NCI-H146 (cell line): ENCODE measurements at regions not wholly inside any gene's neighbourhood (a gene's known extent, or its start where the extent isn't known, plus 50 kb on each side); places are given as distances from the start of the nearest gene placed in this dataset.

Experiments
- DNase-seq: peaks from one replicate; lab custom pipeline; 2025; lab: John Stamatoyannopoulos, UW

DNA sequence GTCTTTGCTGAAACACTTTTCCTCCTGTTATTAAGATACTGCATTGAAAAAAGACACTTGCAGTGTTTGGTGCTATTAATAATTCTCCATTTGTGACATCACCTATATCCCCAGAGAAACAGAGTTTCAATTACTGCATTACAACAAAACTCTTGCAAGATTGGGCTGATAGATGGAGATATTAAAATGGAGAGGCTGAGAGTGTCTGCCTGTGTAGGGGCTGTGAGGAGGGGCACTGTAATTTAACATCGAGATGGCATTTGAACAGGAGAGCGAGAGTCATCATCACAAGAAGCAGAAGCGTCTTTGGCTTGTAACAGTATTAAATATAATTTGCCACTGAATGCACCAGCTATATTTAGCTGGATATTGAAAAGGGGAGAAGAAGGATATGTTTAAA is 316.5 kb downstream of the CDH26 start:
- no peak for DNase-seq

DNA sequence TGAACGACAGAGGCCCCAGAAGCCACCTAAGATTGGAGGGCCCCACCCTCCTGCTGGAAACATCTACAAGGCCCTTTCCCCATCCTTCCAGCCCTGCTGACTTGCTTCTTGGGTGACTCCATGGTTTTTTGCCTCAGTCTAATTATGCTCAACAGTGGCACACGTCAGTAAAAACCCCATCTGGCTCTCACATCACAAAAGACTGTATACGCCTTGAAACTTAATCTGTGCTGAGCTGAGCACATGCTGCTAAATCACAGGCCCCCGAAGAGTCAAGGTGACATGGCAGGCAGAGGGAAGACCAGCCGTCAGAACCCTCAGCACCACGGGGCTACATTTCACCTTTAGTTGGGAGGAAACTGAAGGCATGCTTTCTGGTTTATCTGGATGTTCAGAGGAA is 323.1 kb downstream of the CDH26 start:
- DNase-seq, result no peak

DNA sequence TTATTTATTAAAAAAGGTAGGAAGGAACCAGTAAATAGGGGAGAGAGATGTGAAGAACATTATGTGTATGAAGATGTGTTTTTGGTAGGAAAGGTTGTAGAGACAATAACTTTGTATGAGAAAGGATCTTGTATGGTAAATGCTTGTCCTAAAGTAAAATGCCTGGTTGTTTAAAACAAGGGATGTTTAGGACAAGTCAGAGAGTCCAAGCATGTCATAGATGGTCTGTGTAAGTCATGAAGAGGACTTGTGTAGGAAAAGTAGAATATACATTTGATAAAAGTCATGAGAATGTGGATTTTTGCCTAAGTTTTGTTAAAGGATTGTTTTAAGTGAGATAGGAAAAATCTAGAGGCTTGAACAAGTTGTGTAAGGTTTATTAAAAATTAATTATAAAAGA is 325.1 kb downstream of the CDH26 start:
- no peak for DNase-seq

DNA sequence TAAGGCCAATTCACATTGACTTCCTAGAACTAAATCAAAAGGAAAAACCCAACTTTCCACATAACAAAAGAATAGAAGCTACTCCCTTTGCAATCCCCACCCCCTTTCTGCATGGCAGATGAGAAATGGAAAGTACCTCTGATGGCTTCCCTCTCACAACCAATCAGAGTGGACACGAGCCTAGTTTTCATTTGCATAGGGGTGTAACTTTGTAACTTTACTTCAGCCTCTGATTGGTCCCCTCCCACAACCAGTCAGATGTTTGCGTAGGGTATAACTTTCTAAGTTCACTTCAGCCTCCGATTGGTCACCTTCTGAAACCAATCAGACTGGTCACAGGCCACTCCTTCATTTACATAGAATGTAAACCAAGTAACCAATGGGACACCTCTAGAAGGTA is 328.5 kb downstream of the CDH26 start:
- no peak for DNase-seq

DNA sequence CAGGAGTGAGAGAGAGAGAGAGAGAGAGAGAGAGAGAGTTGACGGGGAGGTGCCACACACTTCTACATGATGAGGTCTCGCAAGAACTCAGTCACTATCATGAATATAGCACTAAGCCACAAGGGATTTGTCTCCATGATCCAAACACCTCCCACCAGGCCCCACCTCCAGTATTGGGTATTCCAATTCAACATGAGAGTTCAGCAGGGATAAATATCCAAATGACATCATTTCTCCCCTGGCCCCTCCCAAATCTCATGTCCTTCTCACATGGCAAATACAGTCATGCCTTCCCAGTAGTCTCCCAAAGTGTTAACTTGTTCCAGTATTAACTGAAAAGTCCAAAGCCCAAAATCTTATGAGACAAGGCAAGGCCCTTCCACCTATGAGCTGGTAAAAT is 330.7 kb downstream of the CDH26 start:
- no peak for DNase-seq

DNA sequence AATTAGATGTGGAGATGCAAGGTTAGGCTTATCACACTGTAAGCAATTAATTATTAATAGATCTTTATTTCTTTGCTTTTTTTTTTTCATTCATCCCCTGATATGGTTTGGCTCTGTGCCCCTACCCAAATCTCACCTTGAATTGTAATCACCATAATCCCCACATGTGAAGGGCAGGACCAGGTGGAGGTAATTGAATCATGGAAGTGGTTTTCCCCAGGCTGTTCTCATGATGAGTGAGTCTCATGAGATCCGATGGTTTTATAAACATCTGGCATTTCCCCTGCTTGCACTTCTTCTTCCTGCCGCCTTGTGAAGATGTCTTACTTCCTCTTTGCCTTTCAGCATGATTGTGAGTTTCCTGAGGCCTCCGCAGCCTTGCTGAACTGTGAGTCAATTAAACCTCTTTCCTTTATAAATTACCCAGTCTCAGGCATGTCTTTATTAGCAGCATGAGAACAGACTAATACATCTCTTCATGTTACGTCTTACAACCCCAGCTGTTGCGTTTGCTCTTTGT is 333.8 kb downstream of the CDH26 start:
- DNase-seq, result no peak

DNA sequence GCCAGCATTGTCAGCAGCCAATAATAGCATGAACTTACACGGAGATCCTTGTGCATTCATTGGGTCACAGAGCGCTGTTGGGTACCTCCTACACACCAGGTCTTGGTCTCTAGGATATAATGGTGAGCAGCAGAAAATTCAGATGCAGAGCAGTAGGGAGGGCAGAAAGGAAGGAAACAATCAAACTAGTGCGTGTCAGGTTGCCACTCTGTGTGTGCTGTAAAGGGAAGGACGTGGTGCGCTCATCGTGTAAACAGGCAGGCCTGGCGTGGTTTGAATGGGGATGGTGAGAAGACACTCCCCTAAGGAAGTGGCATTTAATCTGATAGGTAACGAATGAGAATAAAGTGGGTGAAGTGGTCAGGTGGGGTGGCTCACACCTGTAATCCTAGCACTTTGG is 336.4 kb downstream of the CDH26 start:
- DNase-seq, result no peak

DNA sequence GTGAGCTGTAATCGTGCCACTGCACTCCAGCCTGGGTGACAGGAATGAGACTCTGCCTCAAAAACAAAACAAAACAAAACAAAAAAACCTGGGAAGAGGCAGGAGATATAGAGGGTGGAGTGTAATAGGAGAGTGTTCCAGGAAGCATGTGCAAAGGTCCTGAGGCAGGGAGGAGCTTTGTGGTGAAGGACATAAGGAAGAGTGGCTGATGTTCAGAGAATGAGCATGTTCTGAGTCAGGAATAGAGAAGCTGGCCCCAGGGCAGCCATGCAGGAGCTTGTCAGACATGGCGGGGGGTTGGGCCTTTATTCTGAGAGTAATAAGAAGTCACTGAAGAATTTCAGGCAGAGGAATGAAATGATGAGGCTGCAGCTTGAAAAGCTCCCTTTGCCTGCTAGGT is 337.0 kb downstream of the CDH26 start:
- DNase-seq, result no peak

DNA sequence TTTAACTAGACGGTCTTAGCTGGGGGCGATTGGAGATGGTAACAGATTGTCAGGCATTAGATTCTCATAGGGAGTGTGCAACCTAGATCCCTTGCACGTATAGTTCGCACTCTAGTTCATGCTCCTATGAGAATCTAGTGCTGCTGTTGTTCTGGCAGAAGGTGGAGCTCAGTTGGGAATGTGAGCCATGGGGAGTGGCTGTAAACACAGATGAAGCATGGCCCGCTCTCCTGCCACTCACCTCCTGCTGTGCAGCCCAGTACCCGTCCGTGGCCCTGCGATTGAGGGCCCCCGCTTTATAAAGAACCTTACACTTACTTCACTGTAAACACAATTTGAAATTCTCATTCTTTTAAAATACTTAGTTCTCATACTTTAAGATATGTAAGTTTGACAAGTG is 339.4 kb downstream of the CDH26 start:
- DNase-seq, result no peak

DNA sequence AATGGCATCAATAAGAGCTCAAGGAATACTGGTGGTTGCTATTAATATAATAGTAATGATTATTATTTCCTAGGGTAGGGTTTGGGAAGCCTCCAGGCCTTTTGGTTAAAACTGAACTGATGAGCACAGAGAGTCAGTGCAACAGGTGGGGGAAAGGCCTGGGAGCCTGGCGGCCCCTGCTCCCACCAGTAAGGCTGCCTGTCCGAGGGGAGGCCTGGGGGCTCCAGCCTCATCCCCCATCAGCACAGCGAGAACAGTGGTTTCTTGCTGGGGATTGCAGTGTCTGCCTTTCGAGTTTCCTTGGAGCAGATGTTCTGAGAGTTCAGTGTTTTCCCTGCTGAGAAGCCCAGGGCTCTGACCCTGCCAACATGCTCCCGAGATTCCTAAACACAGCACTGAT is 340.4 kb downstream of the CDH26 start:
- DNase-seq, result no peak

DNA sequence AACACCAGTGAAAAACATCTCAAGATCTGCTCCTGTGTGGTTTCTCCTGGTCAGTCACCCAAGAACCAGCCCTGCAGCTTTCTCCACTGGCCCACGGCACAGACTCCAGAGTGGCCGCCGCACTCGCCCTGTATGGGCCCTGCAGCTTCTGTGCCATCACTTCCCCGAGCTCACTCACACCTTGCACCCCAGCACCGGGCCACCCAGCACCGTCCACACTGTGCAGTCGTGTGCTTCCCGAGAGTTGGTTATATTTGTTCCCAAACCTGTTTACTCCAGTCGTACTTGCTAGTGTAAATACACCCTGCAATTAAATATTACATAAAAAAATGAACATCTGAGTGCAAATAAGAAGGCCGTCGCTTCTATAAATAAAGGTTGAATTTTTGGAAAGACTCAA is 341.7 kb downstream of the CDH26 start:
- no peak for DNase-seq

DNA sequence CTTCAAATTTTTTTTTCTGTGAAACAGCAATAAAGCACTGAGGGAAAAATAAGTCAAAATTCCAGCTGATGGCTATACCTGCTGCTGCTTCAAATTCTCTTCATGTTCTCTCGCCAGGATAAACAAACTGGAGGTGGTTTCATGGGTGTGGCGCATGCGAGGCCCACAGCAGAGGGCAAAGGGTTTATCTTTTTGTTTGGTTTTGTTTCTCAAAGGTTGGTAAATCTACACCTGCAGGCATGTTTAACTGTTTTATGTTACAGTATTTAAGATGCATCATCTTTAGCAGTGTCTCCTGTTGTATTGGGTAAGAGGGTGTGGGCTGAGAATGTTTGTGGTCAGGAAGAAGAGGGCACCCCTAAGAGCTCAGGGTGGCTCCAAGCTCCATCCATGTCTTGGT is 342.2 kb downstream of the CDH26 start:
- DNase-seq, result peak; percentile 9

DNA sequence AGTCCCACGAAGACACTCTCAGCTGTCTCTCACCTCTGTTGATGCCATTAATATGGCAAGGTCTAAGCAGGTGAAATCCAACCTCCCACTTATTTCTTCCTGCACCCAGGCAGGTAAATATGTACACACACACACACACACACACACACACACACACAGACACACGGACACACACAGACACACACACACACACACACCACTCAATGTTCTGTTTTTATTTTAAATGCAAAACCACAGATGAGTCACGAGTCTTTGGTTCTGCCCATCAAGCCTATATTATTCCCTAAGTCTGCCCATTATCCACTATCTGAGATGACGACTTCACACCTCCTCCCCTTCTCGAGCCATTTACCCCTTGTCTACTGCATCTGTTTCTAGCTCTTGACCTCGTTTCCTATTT is 344.7 kb downstream of the CDH26 start:
- no peak for DNase-seq

DNA sequence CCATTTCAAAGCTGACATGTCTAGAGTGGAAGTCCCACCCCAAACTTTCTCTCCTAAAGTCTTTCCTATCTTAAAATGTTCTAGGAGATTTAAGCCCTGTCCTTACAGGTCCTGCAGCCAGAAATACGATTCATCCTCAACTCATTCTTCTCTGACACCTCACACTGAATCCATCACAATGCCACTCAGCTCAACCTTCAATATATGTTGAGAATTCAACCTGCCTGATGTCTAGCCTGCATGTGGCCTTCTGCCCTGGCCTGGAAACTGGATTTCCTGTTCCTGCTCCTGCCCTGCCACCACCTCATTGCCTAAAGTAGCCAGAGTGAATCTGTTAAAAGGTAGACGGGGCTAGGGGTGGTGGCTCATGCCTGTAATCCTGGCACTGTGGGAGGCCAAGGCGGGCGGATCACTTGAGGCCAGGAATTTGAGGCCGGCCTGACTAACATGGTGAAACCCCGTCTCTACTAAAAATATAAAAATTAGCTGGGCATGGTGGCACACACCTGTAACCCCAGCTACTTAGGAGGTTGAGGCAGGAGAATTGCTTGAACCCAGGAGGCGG is 345.9 kb downstream of the CDH26 start:
- no peak for DNase-seq

DNA sequence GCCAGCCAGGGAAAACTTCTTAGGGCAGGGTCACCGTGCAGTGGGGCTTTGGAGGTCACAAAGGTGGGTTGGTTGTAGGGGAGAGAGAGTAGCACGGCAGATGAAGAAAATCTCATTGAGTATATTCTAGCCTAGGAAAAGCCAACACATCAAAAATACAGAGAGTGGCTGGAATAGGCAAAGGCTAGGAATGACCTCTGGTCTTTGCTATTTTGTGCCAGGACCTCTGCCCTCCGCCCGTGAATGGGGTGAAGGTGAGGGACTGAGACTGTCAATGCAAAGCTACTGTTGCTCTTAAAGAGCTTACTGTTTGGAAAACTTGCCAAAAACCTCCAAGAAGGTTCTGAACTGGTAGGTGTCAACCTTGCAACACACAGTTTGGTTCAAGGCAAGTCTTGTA is 346.7 kb downstream of the CDH26 start:
- no peak for DNase-seq

DNA sequence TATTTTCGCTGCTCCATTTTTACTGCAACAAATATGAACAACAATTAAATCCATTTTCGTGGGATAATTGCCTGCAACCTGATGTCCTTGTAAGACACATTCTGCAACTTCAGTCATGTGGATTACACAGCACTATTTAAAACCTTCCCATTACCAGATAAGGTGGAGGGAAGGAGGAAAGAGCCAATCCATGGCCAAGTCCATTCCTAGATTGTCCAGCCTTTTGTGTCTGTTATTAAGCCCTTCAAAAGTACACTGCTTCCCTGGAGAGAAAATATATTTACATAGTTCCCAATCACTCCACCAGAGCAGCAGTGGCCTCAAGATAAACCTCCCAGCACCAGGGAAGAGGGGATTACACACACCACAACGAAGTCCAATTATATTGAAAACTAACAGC is 347.9 kb downstream of the CDH26 start:
- peak; percentile 85 for DNase-seq

DNA sequence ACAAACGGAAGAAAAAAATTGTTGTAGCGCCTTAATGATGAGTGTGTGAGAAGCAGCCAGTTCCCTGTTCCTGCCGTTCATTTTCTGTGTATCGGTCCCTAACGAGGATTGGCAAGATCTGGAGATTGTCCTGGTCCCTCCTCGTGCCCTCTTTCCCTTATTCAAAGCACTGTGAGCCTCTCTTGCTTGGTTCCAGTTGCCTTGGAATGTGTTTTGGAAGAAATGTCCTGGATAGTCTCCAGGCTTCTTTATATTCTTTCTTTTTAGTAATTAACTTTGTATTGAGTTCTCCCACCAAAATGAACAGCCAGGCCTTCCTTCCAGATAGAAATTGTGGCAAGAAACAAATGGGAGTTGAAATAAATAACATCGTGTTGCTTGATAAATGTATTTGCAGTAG is 348.3 kb downstream of the CDH26 start:
- no peak for DNase-seq

DNA sequence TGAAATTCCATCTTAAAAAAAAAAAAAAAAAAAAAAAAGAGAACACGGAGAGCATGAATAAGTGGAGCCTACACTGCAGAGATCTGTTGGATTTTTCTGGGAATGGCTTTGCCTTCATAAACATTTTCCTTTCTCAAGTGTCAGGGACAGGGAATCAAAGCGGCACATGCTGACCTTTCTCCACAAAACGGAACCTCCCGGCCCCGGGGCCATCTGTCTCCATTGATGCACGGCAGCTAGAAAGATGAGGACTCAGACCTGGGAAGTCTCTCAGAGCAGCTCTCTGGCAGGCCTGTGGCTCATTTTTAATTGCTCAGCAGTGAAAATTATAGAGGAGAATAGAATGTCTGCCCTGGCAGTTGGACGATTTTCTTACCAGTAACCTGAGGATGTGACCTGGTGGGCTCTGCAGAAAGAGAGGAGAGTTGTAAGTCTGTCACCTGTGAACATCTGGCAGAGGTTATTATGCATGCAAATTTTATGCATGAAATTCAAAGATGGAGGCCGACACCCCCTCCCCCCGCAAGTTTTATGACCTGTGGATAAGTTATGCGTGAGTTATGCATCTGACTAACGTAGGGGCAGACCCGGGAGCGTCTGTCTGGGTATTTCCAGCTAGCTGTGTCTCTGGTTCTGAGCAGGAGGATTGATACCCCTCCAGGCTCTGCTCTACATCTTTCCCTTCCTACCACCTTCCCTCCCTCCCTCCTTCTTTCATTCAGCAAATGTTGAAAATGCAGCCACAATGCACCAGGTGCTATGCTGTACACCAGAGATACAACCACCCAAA is 352.5 kb downstream of the CDH26 start:
- DNase-seq, result no peak

DNA sequence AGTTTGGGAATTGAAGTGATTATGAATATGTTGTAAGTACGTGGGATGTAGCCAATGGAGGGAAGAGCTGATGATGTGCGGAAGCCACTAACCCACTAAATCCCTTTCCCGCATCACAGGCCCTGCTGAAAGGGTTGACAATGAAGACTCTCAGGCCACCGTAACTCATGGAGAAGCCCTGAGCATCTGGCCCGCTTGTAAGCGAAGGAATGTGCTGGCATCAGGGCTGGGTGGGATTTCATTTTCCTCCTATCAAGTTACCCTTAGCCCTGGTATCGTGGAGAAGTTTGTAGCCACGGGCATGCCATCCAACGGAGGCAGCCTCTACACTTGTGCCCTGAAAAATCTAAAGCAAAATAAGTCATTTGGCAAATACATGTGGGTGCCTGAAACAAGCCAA is 355.0 kb downstream of the CDH26 start:
- no peak for DNase-seq

DNA sequence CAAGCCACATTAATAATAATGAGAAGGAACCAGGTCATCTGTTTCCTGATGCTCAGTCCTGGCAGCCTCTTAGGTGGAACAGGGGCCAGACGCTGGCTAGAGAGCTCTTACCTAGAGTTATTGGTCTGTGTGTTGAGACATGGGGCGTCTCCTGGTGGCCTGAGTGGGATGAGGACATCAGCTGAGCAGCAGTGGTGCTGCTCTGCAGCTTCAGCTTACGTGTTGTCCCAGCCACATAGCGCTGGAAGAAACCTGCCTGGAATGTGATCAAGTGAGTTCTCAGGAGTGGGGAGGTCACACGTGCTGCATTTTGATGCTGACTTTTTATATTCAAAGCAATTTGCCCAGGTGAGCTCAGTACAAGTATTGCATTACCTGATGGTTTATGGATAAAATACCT is 355.4 kb downstream of the CDH26 start:
- no peak for DNase-seq

DNA sequence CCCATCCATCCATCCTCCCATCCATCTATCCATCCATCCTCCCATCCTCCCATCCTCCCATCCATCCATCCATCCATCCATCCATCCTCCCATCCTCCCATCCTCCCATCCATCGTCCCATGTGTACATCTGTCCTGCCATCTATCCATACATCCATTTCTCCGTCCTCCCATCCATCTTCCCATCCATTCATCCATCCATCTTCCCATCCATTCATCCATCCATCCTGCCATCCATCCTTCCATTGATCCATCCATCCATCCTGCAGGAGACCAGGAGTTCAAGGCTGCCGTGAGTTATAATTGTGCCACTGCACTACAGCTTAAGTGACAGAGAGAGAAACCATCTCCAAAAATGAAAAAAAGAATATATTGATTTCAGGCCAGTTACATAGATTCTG is 356.5 kb downstream of the CDH26 start:
- DNase-seq, result no peak

DNA sequence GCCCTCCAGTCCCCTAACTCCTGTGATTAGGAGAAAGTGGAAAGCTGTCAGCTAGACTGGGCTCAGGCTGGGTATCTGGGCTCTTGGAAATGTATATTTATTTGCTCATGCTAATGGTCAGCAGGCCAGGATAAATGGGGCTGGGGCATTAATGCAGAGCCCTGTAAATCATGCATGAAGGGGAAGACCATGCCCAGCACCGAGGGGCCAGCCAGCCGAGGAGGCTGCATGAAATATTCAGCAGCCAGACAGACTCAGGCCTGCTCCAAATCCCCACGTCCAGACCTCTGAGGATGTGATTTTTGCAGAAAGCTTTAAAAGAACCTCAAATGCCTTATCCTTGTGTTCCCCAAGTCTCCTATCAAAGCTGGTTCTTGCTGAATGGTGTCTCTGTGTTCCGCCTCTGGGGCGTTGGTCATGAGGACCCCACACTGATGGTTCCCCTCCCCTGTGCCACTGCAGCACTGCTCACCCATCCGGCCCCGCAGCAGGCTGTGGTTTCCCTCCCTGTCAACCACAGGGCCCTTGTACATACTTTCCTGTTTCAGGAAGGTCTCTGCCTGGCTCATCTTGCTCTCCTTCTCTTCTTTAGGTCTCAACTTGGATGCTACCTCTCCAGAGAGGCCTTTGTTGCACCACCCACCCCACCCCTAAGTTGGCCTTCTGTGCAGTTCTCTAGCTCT is 358.4 kb downstream of the CDH26 start:
- DNase-seq, result no peak

DNA sequence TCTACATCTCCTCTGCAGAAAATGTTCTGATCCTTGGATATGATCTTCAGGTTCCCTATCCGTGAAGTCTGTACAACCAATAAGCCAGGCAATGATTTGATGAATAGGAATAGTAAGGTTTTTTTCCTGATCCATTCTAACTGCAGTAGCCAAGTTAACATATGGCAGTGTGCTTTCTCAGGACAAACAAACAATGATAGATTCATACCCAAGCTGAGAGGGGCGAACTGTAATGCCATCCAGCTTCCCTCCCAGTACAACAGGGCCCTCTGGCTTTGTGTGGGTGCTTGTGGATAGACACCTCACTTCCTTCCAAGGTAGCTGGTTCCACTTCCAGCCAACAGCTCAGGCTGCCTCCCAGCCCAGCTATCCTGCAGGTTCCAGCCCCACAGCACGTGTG is 359.2 kb downstream of the CDH26 start:
- DNase-seq, result no peak
